Prostate gland (tissue), 2 donors: ENCODE measurements at regions not wholly inside any gene's neighbourhood (a gene's known extent, or its start where the extent isn't known, plus 50 kb on each side); places are given as distances from the start of the nearest gene placed in this dataset.

Experiments used
- DNase-seq: peaks from one replicate; pipeline ENCODE4 v3.0.0-alpha.2; 2019; ENCODE audit warnings: low spot score
- H3K27ac ChIP-seq, 2 donors: fragments of 200-600 bp; sonication (generic); 2 replicates each; pipeline ENCODE4 v1.5.1; 2017 to 2019
- H3K27me3 ChIP-seq: fragments of 200-600 bp; sonication (generic); replicated peaks from 2 replicates; pipeline ENCODE4 v1.5.1; 2019; ENCODE audit not compliant: insufficient read depth
- H3K36me3 ChIP-seq, 2 donors: fragments of 200-600 bp; sonication (generic); 1 replicate in 1 of 2; 2 replicates in 1 of 2; pipeline versions ENCODE4 v1.5.1 to v1.8.1; 2017 to 2019
- H3K4me1 ChIP-seq: fragments of 200-600 bp; sonication (generic); replicated peaks from 2 replicates; pipeline ENCODE4 v1.5.1; 2019
- H3K4me3 ChIP-seq, 2 donors: fragments of 200-600 bp; sonication (generic); 2 replicates each; pipeline ENCODE4 v1.5.1; 2017 to 2019
- H3K9me3 ChIP-seq: fragments of 200-600 bp; sonication (generic); 2 replicates; pipeline ENCODE4 v1.5.1; 2017
- POLR2A ChIP-seq: fragments of 450-650 bp; IDR thresholded peaks from one replicate; pipeline ENCODE4 v1.6.1; 2016; ENCODE audit warnings: antibody characterized with exemption, mild to moderate bottlenecking
- POLR2AphosphoS5 ChIP-seq: sonication (generic); formaldehyde crosslinking; IDR thresholded peaks from one replicate; pipeline ENCODE4 v1.6.1; 2017; ENCODE audit warnings: antibody characterized with exemption
- WGBS: methylation state at CpG from one replicate; pipeline ENCODE4 v1.1.5; 2018; 5-methylcytosine and 5-hydroxymethylcytosine counted together
- intact Hi-C: fragments of 100-400 bp; cut with DNase I; formaldehyde crosslinking; loops from one replicate; pipeline ENCODE4 v1.14.2; 2022
- TF ChIP-seq, protein P1 (sequence below), 4 experiments: fragments of 200-600 bp in 2 of 4; fragments of 450-650 bp in 2 of 4; sonication (generic) in 2 of 4; IDR thresholded peaks; 1 replicate in 3 of 4; 2 replicates in 1 of 4; pipeline ENCODE4 v1.5.1; 2016 to 2019; ENCODE audit warnings: antibody characterized with exemption in 4 of 4, mild to moderate bottlenecking in 2 of 4, moderate library complexity in 2 of 4

DNA sequence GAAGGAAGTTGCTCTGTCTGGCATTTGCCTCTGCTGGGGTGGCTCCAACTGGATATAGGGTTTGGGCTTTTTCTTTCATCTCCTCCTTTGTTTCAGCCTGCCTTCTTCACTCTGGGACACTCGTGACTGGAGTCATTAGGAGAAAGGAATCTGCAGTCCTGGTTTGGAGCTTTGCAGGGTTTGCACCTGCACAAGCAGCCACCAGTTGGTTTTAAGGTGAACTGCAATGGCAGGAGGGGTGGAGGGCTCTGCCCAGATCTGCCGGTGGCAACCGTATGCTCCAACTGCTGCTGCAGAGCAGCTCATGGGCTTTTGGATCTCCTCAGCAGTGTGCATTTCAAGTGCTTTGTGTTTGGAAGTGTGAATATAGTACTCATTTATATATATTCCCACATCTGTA, 131.3 kb upstream of the MGAT5 start:
- H3K27me3 ChIP-seq, result no peaks in the 10 kb centered on the region
- intact Hi-C loops, result loop anchor here (5.0 to 10.0 kb wide), 2 partner anchors 85 to 792 kb away; partner anchors contain the start of gene CCNT2
- TF ChIP-seq, protein P1, sequence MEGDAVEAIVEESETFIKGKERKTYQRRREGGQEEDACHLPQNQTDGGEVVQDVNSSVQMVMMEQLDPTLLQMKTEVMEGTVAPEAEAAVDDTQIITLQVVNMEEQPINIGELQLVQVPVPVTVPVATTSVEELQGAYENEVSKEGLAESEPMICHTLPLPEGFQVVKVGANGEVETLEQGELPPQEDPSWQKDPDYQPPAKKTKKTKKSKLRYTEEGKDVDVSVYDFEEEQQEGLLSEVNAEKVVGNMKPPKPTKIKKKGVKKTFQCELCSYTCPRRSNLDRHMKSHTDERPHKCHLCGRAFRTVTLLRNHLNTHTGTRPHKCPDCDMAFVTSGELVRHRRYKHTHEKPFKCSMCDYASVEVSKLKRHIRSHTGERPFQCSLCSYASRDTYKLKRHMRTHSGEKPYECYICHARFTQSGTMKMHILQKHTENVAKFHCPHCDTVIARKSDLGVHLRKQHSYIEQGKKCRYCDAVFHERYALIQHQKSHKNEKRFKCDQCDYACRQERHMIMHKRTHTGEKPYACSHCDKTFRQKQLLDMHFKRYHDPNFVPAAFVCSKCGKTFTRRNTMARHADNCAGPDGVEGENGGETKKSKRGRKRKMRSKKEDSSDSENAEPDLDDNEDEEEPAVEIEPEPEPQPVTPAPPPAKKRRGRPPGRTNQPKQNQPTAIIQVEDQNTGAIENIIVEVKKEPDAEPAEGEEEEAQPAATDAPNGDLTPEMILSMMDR (IDR thresholded peaks at IDR 0.05), result no peak
- no peaks in the 10 kb centered on the region for H3K9me3 ChIP-seq
- peaks cover 2% of the 10 kb centered on the region for H3K4me1 ChIP-seq
- no peak for DNase-seq
- H3K36me3 ChIP-seq, result no peaks in the 10 kb centered on the region
- 67% methylated on average over 3 of the region's 3 CpGs for whole genome bisulfite sequencing
- H3K27ac ChIP-seq, result no peak overlapping the region
- H3K4me3 ChIP-seq, result no peak overlapping the region

DNA sequence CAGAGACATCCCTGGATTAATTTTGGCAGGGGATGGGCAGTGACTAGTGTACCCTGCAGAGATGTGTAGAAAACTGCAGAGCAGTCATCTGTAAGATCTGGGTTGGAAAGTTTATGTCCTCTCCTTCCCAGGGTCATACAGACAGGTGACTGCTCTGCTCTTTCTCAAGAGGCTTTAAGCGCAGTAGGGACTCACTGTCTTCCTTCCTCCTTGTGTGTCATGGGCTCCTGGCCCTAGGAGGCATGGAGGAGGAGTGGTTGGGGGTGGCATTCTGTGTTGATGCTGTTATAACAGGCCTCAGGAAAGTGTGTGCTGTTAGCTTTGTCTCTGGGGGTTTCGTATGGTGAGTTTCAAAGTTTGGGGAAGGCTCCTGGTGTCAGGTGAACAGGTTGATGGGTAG, 130.5 kb upstream of the MGAT5 start:
- WGBS, result 65% methylated on average over 2 of the region's 2 CpGs
- H3K27me3 ChIP-seq, result no peaks in the 10 kb centered on the region
- H3K27ac ChIP-seq, result no peak overlapping the region
- TF ChIP-seq, protein P1 (IDR thresholded peaks at IDR 0.05), result no peak
- TF ChIP-seq POLR2A (no peak), POLR2AphosphoS5 (no peak)
- H3K36me3 ChIP-seq, result no peaks in the 10 kb centered on the region
- no peaks in the 10 kb centered on the region for H3K9me3 ChIP-seq
- no peak overlapping the region for H3K4me3 ChIP-seq
- no peak for DNase-seq
- peaks cover 2% of the 10 kb centered on the region for H3K4me1 ChIP-seq
- intact Hi-C loops, result loop anchor here (5.0 to 10.0 kb wide), 2 partner anchors 84 to 791 kb away; partner anchors contain the start of gene CCNT2

DNA sequence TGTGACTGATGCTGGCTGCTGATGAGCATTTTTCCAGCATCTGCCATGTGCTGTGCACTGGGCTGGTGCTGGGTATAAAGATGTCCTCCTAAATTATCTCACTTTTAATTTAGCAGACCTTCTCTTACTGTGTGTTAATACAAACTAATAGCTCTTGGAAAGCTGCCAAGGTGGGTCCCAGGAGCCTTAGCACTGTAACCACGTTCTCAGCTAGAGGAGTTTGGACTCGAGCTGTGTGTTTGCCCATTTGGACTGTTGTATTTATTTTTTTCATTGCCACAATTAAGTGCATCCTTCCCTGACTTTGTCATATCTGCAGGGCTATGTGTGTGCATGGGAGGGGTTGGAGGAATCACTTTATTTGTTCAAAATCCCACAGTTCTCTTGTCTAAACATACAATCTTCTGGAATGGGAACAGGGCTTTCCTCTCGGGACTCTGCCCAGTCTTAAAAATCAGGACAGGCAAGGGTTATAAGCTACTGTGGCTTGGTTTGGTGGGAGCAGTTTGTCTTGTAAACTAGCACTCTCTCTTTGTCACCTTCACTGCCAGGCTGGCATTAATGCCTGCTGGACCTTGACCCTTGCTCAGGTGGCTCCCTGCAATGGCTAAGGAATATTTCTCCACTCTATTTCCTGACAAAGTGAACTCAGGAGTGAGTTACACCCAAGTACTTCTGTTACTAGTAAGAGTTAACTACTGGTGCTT, 129.7 kb upstream of the MGAT5 start:
- H3K9me3 ChIP-seq, result no peaks in the 10 kb centered on the region
- DNase-seq, result no peak
- WGBS, result 11% methylated on average over 3 of the region's 3 CpGs
- intact Hi-C loops, result loop anchor here (5.0 to 10.0 kb wide), 2 partner anchors 83 to 791 kb away; partner anchors contain the start of gene CCNT2
- H3K27ac ChIP-seq, result no peak overlapping the region
- H3K4me1 ChIP-seq, result no peaks in the 10 kb centered on the region
- H3K27me3 ChIP-seq, result no peaks in the 10 kb centered on the region
- H3K4me3 ChIP-seq, result no peak overlapping the region
- no peaks in the 10 kb centered on the region for H3K36me3 ChIP-seq
- no peak for TF ChIP-seq POLR2AphosphoS5
- TF ChIP-seq POLR2A, result no peak
- TF ChIP-seq, protein P1 (IDR thresholded peaks at IDR 0.05), result no peak

DNA sequence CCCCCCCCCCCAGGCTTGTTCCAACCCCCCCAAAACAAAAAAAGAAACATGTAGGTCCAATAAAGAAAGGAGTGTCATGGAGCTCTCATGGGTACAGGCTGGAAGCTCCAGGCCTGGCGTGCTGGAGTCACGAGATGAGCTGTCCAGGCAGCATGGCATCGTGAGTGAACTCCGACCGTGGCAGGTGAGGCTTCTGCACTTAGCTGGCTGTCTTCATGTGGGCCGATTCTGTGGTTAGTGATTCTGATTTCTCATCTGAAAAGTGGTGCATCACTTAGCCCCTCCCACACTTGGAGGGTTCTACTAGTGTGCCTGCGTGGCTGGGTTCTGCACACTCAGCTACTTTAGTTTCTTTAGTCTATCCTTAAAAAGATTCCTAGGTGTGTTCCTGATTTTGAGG, 126.4 kb upstream of the MGAT5 start:
- Histone ChIP-seq H3K36me3 (no peaks in the 10 kb centered on the region), H3K27ac (no peak overlapping the region), H3K9me3 (no peaks in the 10 kb centered on the region), H3K4me3 (no peak overlapping the region), H3K4me1 (no peaks in the 10 kb centered on the region), H3K27me3 (no peaks in the 10 kb centered on the region)
- TF ChIP-seq, protein P1 (IDR thresholded peaks at IDR 0.05), result no peak
- TF ChIP-seq POLR2A (no peak), POLR2AphosphoS5 (no peak)
- whole genome bisulfite sequencing, result 81% methylated on average over 7 of the region's 7 CpGs
- intact Hi-C loops, result loop anchor here (10.0 kb wide), 1 partner anchor 787 kb away; the partner anchor contains the start of gene CCNT2
- no peak for DNase-seq

DNA sequence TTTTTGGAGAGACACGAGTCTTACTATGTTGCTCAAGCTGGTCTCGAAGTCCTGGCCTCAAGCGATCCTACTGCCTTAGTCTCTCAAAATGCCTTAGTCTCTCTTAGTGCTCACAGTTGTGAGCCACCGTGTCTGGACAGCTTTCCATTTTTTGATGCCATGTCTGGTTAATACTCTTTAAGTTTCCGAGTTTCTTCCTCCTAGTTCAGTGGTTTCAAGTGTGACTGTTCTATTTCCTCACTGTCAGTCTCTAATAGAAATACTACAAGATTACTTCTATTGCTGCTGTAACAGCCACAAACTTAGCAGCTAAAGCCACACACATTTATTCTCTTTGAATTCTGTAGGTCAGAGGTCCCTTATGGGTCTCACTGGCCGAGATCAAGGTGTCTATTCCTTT, 125.1 kb upstream of the MGAT5 start:
- Histone ChIP-seq H3K4me1 (no peaks in the 10 kb centered on the region), H3K4me3 (no peak overlapping the region), H3K36me3 (no peaks in the 10 kb centered on the region), H3K27ac (no peak overlapping the region), H3K27me3 (no peaks in the 10 kb centered on the region), H3K9me3 (no peaks in the 10 kb centered on the region)
- TF ChIP-seq, protein P1 (IDR thresholded peaks at IDR 0.05), result no peak
- TF ChIP-seq POLR2A, result no peak
- no peak for TF ChIP-seq POLR2AphosphoS5
- WGBS, result 89% methylated on average over 6 of the region's 6 CpGs
- no peak for DNase-seq
- intact Hi-C loops, result loop anchor here (10.0 kb wide), 1 partner anchor 786 kb away; the partner anchor contains the start of gene CCNT2
